Keratinocyte (primary cell): ENCODE measurements at regions not wholly inside any gene's neighbourhood (a gene's known extent, or its start where the extent isn't known, plus 50 kb on each side); places are given as distances from the start of the nearest gene placed in this dataset.

ENCODE experiments used
- EZH2 ChIP-seq: IDR thresholded peaks from one replicate; pipeline ENCODE4 v1.6.1; 2012; ENCODE audit warnings: inconsistent platforms, mild to moderate bottlenecking, low read length, moderate library complexity
- TF ChIP-seq, protein P1 (sequence below), 3 experiments: IDR thresholded peaks in 1 of 3; conservative IDR thresholded peaks in 1 of 3; optimal IDR thresholded peaks in 1 of 3; 2 replicates in 2 of 3; 3 replicates in 1 of 3; pipeline versions ENCODE3 to v1.5.1; 2011; ENCODE audit warnings: low read length in 3 of 3, mild to moderate bottlenecking in 3 of 3, moderate library complexity in 2 of 3, control low read depth in 1 of 3, inconsistent platforms in 1 of 3; ENCODE audit not compliant: insufficient read depth in 2 of 3; ENCODE audit errors: extremely low read depth in 1 of 3

DNA sequence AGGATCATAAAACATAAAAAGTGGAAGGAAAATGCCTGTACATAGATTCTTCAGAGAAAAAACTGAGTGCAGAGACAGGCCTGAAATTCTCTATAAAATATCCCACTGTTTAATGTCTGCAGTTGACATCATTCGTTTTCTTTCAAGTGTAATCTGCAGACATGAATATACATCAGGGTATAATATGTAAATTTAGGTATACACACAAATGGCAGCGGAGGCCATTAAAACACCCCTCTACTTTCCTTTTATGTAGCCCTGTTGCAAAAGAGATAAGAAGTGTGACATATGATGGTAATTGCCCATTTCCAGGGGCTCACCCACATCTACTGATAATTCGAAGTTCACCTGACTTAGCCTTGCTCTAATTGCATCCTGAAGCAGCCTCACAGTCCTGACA lies 164.3 kb downstream of the SLC24A2 start:
- TF ChIP-seq, protein P1, sequence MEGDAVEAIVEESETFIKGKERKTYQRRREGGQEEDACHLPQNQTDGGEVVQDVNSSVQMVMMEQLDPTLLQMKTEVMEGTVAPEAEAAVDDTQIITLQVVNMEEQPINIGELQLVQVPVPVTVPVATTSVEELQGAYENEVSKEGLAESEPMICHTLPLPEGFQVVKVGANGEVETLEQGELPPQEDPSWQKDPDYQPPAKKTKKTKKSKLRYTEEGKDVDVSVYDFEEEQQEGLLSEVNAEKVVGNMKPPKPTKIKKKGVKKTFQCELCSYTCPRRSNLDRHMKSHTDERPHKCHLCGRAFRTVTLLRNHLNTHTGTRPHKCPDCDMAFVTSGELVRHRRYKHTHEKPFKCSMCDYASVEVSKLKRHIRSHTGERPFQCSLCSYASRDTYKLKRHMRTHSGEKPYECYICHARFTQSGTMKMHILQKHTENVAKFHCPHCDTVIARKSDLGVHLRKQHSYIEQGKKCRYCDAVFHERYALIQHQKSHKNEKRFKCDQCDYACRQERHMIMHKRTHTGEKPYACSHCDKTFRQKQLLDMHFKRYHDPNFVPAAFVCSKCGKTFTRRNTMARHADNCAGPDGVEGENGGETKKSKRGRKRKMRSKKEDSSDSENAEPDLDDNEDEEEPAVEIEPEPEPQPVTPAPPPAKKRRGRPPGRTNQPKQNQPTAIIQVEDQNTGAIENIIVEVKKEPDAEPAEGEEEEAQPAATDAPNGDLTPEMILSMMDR (optimal IDR thresholded peaks at IDR 0.05 in 1 of 3, IDR thresholded peaks at IDR 0.05 in 1 of 3, conservative IDR thresholded peaks at IDR 0.05 in 1 of 3; ENCODE audit: extremely low read depth in 1 of 3, insufficient read depth in 2 of 3, low read length in 3 of 3), result no peak
- TF ChIP-seq EZH2, result no peak
